HepG2 (cell line): ENCODE measurements at regions not wholly inside any gene's neighbourhood (a gene's known extent, or its start where the extent isn't known, plus 50 kb on each side); places are given as distances from the start of the nearest gene placed in this dataset.

Source experiments
- ATAC-seq: fragments of 200-7000 bp; cut with Tn5 transposase; 3 replicates; pipeline ENCODE4 v1.9.1; 2020; ENCODE audit warnings: mild to moderate bottlenecking, moderate library complexity
- BruUV-seq: library from RNA; stranded (reverse); fragments of 400-500 nt; replicated peaks from 2 replicates; lab custom pipeline; 2021; lab: Mats Ljungman, UMichigan
- CTCF ChIA-PET: fragments of 300-600 bp; formaldehyde crosslinking; extraction: SDS; loops from one replicate; lab custom pipeline; 2021; ENCODE audit warnings: low total read pairs, inconsistent platforms, low intra/inter-chr PET ratio; lab: Yijun Ruan, JAX
- POLR2A ChIA-PET: fragments of 350-600 bp; sonication (Branson Sonifier 250); formaldehyde crosslinking; loops from one replicate; lab custom pipeline; 2020; ENCODE audit warnings: antibody characterized with exemption, inconsistent platforms; lab: Yijun Ruan, JAX
- DNase-seq: peaks from one replicate; pipeline ENCODE4 v3.0.0-alpha.2; 2015; ENCODE audit warnings: low spot score
- FAIRE-seq: peaks from 3 replicates; lab custom pipeline; 2011; peaks lifted over from hg19 to GRCh38; lab: Jason Lieb, UNC
- H2AFZ ChIP-seq: one replicate; pipeline ENCODE4 v1.6.1; 2011; ENCODE audit warnings: low read length, inconsistent platforms
- H3K27ac ChIP-seq: fragments of 300-600 bp; 3 replicates; pipeline ENCODE4 v1.8.0; 2011; ENCODE audit warnings: mixed run types, mild to moderate bottlenecking, mixed read lengths, low read length, inconsistent platforms; ENCODE audit not compliant: insufficient read depth; ENCODE audit errors: extremely low read length
- H3K27me3 ChIP-seq, 2 experiments: fragments of 200-600 bp in 1 of 2; 2 replicates in 1 of 2; 3 replicates in 1 of 2; pipeline versions ENCODE4 v1.6.0 to v1.8.0; 2011; ENCODE audit warnings: low read length in 2 of 2, mild to moderate bottlenecking in 2 of 2, moderate library complexity in 2 of 2, inconsistent platforms in 1 of 2; ENCODE audit not compliant: insufficient read depth in 2 of 2, control insufficient read depth in 1 of 2
- H3K36me3 ChIP-seq, 2 experiments: fragments of 200-600 bp in 1 of 2; replicated peaks in 1 of 2; 2 replicates in 1 of 2; 3 replicates in 1 of 2; pipeline versions ENCODE4 v1.5.1 to v1.8.0; 2011; ENCODE audit warnings: low read length in 2 of 2, inconsistent platforms in 1 of 2; ENCODE audit not compliant: insufficient read depth in 2 of 2, control insufficient read depth in 1 of 2
- H3K4me1 ChIP-seq: 2 replicates; pipeline ENCODE4 v1.5.1; 2012; ENCODE audit warnings: low read length, inconsistent platforms; ENCODE audit not compliant: insufficient read depth
- H3K4me2 ChIP-seq: 2 replicates; pipeline ENCODE4 v1.6.0; 2011; ENCODE audit warnings: low read depth, low read length, inconsistent platforms
- H3K4me3 ChIP-seq, 3 experiments: fragments of 200-600 bp in 1 of 3; sonication (generic), shearing (Covaris generic) in 1 of 3; replicated peaks in 1 of 3; 2 replicates each; pipeline ENCODE4 v1.5.1; 2011 to 2016; ENCODE audit warnings: low read length in 3 of 3, inconsistent platforms in 2 of 3, low read depth in 2 of 3, mild to moderate bottlenecking in 2 of 3, control low read depth in 1 of 3, mixed read lengths in 1 of 3; ENCODE audit not compliant: insufficient read depth in 1 of 3
- H3K79me2 ChIP-seq: one replicate; pipeline ENCODE4 v1.6.1; 2011; ENCODE audit warnings: low read length, inconsistent platforms; ENCODE audit not compliant: insufficient read depth
- H3K9ac ChIP-seq: 2 replicates; pipeline ENCODE4 v1.6.0; 2011; ENCODE audit warnings: mild to moderate bottlenecking, low read depth, low read length, inconsistent platforms; ENCODE audit not compliant: insufficient read depth
- H3K9me3 ChIP-seq: 2 replicates; pipeline ENCODE4 v1.5.1; 2012; ENCODE audit warnings: mild to moderate bottlenecking, low read length
- H4K20me1 ChIP-seq: 2 replicates; pipeline ENCODE4 v1.6.0; 2011; ENCODE audit warnings: inconsistent platforms, mild to moderate bottlenecking, low read length, moderate library complexity; ENCODE audit not compliant: insufficient read depth
- CEBPB ChIP-seq: IDR thresholded peaks from 2 replicates; pipeline ENCODE4 v1.6.1; 2011; ENCODE audit warnings: low read depth, low read length, improper control_type of control experiment, borderline replicate concordance
- POLR2AphosphoS5 ChIP-seq: IDR thresholded peaks from 2 replicates; pipeline ENCODE4 v1.6.1; 2012; ENCODE audit warnings: low read depth, low read length
- WGBS: methylation state at CpG from one replicate; pipeline ENCODE4 v1.1.6; 2017; ENCODE audit warnings: low lambda C conversion rate; 5-methylcytosine and 5-hydroxymethylcytosine counted together
- in situ Hi-C: cut with HindIII; loops from 2 replicates; pipeline ENCODE4 v1.10.0; 2017; ENCODE audit warnings: low pct_unique_long_range_greater_than_20kb; ENCODE audit not compliant: extremely low pct_ligation_motif_present
- intact Hi-C: fragments of 100-400 bp; cut with micrococcal nuclease; formaldehyde crosslinking; loops from one replicate; pipeline ENCODE4 v1.10.0; 2022; ENCODE audit not compliant: unreplicated experiment
- TF ChIP-seq, protein P1 (sequence below): sonication (generic); formaldehyde crosslinking; IDR thresholded peaks from 2 replicates; pipeline ENCODE4 v1.5.0; 2020; ENCODE audit warnings: mild to moderate bottlenecking, missing genetic modification reagents, borderline replicate concordance
- TF ChIP-seq, protein P2 (sequence below): IDR thresholded peaks from 2 replicates; pipeline ENCODE4 v1.6.1; 2016; ENCODE audit warnings: low read depth, missing genetic modification reagents, missing compliant biosample characterization

- FAIRE-seq (no peak), DNase-seq (no peak), ATAC-seq (no peak)
- no peaks in the 10 kb centered on the region for H3K4me1 ChIP-seq
- no peak overlapping the region for H3K4me3 ChIP-seq
- no TSS peak for BruUV-seq
- no peaks in the 10 kb centered on the region for H3K27me3 ChIP-seq
- no peaks in the 10 kb centered on the region for H3K79me2 ChIP-seq
- H2AFZ ChIP-seq, result no peak overlapping the region
- WGBS, result 5% methylated on average over 1 of the region's 1 CpG
- no peaks in the 10 kb centered on the region for H4K20me1 ChIP-seq
- H3K4me2 ChIP-seq, result no peak overlapping the region
- H3K27ac ChIP-seq, result no peak overlapping the region
- no peak overlapping the region for H3K9ac ChIP-seq
- CTCF ChIA-PET, result no interaction called here
- intact Hi-C loops (no loop called here), in situ Hi-C loops (no loop called here)
- TF ChIP-seq, protein P1, sequence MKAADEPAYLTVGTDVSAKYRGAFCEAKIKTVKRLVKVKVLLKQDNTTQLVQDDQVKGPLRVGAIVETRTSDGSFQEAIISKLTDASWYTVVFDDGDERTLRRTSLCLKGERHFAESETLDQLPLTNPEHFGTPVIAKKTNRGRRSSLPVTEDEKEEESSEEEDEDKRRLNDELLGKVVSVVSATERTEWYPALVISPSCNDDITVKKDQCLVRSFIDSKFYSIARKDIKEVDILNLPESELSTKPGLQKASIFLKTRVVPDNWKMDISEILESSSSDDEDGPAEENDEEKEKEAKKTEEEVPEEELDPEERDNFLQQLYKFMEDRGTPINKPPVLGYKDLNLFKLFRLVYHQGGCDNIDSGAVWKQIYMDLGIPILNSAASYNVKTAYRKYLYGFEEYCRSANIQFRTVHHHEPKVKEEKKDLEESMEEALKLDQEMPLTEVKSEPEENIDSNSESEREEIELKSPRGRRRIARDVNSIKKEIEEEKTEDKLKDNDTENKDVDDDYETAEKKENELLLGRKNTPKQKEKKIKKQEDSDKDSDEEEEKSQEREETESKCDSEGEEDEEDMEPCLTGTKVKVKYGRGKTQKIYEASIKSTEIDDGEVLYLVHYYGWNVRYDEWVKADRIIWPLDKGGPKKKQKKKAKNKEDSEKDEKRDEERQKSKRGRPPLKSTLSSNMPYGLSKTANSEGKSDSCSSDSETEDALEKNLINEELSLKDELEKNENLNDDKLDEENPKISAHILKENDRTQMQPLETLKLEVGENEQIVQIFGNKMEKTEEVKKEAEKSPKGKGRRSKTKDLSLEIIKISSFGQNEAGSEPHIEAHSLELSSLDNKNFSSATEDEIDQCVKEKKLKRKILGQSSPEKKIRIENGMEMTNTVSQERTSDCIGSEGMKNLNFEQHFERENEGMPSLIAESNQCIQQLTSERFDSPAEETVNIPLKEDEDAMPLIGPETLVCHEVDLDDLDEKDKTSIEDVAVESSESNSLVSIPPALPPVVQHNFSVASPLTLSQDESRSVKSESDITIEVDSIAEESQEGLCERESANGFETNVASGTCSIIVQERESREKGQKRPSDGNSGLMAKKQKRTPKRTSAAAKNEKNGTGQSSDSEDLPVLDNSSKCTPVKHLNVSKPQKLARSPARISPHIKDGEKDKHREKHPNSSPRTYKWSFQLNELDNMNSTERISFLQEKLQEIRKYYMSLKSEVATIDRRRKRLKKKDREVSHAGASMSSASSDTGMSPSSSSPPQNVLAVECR (CRISPR knock-in tag), result no peak
- 0 out of 2 replicates have a peak, but pooled peaks have one; percentile 27 for TF ChIP-seq CEBPB
- no peak for TF ChIP-seq POLR2AphosphoS5
- TF ChIP-seq, protein P2, sequence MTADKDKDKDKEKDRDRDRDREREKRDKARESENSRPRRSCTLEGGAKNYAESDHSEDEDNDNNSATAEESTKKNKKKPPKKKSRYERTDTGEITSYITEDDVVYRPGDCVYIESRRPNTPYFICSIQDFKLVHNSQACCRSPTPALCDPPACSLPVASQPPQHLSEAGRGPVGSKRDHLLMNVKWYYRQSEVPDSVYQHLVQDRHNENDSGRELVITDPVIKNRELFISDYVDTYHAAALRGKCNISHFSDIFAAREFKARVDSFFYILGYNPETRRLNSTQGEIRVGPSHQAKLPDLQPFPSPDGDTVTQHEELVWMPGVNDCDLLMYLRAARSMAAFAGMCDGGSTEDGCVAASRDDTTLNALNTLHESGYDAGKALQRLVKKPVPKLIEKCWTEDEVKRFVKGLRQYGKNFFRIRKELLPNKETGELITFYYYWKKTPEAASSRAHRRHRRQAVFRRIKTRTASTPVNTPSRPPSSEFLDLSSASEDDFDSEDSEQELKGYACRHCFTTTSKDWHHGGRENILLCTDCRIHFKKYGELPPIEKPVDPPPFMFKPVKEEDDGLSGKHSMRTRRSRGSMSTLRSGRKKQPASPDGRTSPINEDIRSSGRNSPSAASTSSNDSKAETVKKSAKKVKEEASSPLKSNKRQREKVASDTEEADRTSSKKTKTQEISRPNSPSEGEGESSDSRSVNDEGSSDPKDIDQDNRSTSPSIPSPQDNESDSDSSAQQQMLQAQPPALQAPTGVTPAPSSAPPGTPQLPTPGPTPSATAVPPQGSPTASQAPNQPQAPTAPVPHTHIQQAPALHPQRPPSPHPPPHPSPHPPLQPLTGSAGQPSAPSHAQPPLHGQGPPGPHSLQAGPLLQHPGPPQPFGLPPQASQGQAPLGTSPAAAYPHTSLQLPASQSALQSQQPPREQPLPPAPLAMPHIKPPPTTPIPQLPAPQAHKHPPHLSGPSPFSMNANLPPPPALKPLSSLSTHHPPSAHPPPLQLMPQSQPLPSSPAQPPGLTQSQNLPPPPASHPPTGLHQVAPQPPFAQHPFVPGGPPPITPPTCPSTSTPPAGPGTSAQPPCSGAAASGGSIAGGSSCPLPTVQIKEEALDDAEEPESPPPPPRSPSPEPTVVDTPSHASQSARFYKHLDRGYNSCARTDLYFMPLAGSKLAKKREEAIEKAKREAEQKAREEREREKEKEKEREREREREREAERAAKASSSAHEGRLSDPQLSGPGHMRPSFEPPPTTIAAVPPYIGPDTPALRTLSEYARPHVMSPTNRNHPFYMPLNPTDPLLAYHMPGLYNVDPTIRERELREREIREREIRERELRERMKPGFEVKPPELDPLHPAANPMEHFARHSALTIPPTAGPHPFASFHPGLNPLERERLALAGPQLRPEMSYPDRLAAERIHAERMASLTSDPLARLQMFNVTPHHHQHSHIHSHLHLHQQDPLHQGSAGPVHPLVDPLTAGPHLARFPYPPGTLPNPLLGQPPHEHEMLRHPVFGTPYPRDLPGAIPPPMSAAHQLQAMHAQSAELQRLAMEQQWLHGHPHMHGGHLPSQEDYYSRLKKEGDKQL (CRISPR knock-in tag), result no peak
- POLR2A ChIA-PET, result no interaction called here
- no peaks in the 10 kb centered on the region for H3K9me3 ChIP-seq
- H3K36me3 ChIP-seq, result no peaks in the 10 kb centered on the region
These were observed 853.4 kb downstream of the KCNT2 start for GRCh38 chr1:195754874-195755273.
